ENCODE measurements at regions not wholly inside any gene's neighbourhood (a gene's known extent, or its start where the extent isn't known, plus 50 kb on each side); places are given as distances from the start of the nearest gene placed in this dataset.

DNA sequence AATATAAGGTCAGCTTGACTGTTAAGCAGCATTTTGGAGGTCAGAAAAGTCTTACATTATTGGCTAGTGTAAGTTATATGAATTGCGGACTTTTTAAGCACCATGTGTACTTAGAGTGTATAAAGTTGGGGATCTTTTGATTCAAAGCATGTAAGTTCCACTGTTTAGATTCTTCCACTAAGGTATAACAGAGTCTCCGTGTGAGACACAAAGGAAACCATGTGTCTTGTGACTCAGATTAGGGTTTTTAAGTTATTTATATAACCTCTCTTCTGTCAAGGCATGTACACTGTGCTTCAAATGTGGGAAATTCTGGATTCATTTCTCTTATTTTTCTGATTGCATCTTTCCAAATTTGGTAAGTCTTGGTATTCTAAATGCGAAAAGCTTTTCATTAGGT is 143.5 kb upstream of the SOX2 start:
- TF ChIP-seq ZNF274 (IDR thresholded peaks at IDR 0.05; ENCODE audit: low read depth, low read length): no peak
- TF ChIP-seq YY1 (IDR thresholded peaks at IDR 0.05; ENCODE audit: insufficient read depth, insufficient read length): no peak

All from NT2/D1 (cell line).